Neuronal stem cell (in vitro differentiated cells): ENCODE measurements at regions not wholly inside any gene's neighbourhood (a gene's known extent, or its start where the extent isn't known, plus 50 kb on each side); places are given as distances from the start of the nearest gene placed in this dataset.

Experiments used
- DNase-seq: peaks from one replicate; pipeline ENCODE4 v3.0.0-alpha.2; 2013; ENCODE audit warnings: low spot score
- H2AFZ ChIP-seq: one replicate; pipeline ENCODE4 v1.6.1; 2013; ENCODE audit warnings: mild to moderate bottlenecking, low read length, inconsistent platforms
- H2AK5ac ChIP-seq: 2 replicates; pipeline ENCODE4 v1.6.1; 2013; ENCODE audit warnings: low read depth, mild to moderate bottlenecking, inconsistent platforms, low read length, moderate library complexity, mixed read lengths
- H2BK120ac ChIP-seq: 2 replicates; pipeline ENCODE4 v1.6.1; 2013; ENCODE audit warnings: low read depth, mild to moderate bottlenecking, inconsistent platforms, low read length, moderate library complexity, mixed read lengths
- H2BK12ac ChIP-seq: one replicate; pipeline ENCODE4 v1.6.1; 2013; ENCODE audit warnings: low read length, inconsistent platforms
- H2BK15ac ChIP-seq: 2 replicates; pipeline ENCODE4 v1.6.1; 2013; ENCODE audit warnings: mild to moderate bottlenecking, low read length, inconsistent platforms, mixed read lengths
- H2BK5ac ChIP-seq: one replicate; pipeline ENCODE4 v1.6.1; 2013; ENCODE audit warnings: inconsistent platforms, mild to moderate bottlenecking, low read length, moderate library complexity
- H3K14ac ChIP-seq: one replicate; pipeline ENCODE4 v1.6.1; 2013; ENCODE audit warnings: low read length, inconsistent platforms
- H3K18ac ChIP-seq: 2 replicates; pipeline ENCODE4 v1.6.1; 2013; ENCODE audit warnings: low read length, inconsistent platforms
- H3K23ac ChIP-seq: 2 replicates; pipeline ENCODE4 v1.6.1; 2013; ENCODE audit warnings: low read depth, mild to moderate bottlenecking, mixed read lengths, low read length, inconsistent platforms; ENCODE audit not compliant: poor library complexity
- H3K27ac ChIP-seq: replicated peaks from 3 replicates; pipeline ENCODE4 v1.5.1; 2013; ENCODE audit warnings: low read length, inconsistent platforms
- H3K27me3 ChIP-seq, 3 experiments: 2 replicates each; pipeline ENCODE4 v1.6.1; 2013; ENCODE audit warnings: low read length in 3 of 3, mild to moderate bottlenecking in 2 of 3, inconsistent platforms in 1 of 3, low read depth in 1 of 3, mixed read lengths in 1 of 3, moderate library complexity in 1 of 3; ENCODE audit not compliant: control insufficient read depth in 3 of 3, insufficient read depth in 3 of 3
- H3K36me3 ChIP-seq, 2 donors: replicated peaks in 1 of 2; 2 replicates each; pipeline ENCODE4 v1.6.1; 2013; ENCODE audit warnings: low read length in 2 of 2; ENCODE audit not compliant: control insufficient read depth in 2 of 2, insufficient read depth in 2 of 2
- H3K4ac ChIP-seq: 2 replicates; pipeline ENCODE4 v1.6.1; 2013; ENCODE audit warnings: inconsistent platforms, mild to moderate bottlenecking, low read length, moderate library complexity
- H3K4me1 ChIP-seq, 2 donors: 1 replicate in 1 of 2; 2 replicates in 1 of 2; pipeline ENCODE4 v1.6.1; 2013; ENCODE audit warnings: low read length in 2 of 2, low read depth in 1 of 2; ENCODE audit not compliant: control insufficient read depth in 2 of 2, insufficient read depth in 1 of 2
- H3K4me2 ChIP-seq: one replicate; pipeline ENCODE4 v1.6.1; 2013; ENCODE audit warnings: mild to moderate bottlenecking, low read length, inconsistent platforms; ENCODE audit not compliant: insufficient read depth, poor library complexity, severe bottlenecking
- H3K4me3 ChIP-seq, 2 donors: 2 replicates each; pipeline ENCODE4 v1.5.1; 2013; ENCODE audit warnings: low read length in 2 of 2, mild to moderate bottlenecking in 2 of 2, inconsistent platforms in 1 of 2, moderate library complexity in 1 of 2
- H3K79me1 ChIP-seq: one replicate; pipeline ENCODE4 v1.6.1; 2013; ENCODE audit warnings: low read depth, mild to moderate bottlenecking, inconsistent platforms, low read length, moderate library complexity
- H3K9ac ChIP-seq: one replicate; pipeline ENCODE4 v1.6.1; 2013; ENCODE audit warnings: mild to moderate bottlenecking, low read depth, low read length, inconsistent platforms; ENCODE audit not compliant: poor library complexity
- H3K9me3 ChIP-seq, 2 donors: replicated peaks in 1 of 2; 2 replicates each; pipeline versions ENCODE3 to v1.6.1; 2013; ENCODE audit warnings: low read length in 2 of 2, mild to moderate bottlenecking in 2 of 2, inconsistent platforms in 1 of 2, low read depth in 1 of 2, mixed read lengths in 1 of 2, moderate library complexity in 1 of 2; ENCODE audit not compliant: control insufficient read depth in 2 of 2, insufficient read depth in 1 of 2
- H4K8ac ChIP-seq: one replicate; pipeline ENCODE4 v1.6.1; 2013; ENCODE audit warnings: low read depth, mild to moderate bottlenecking, inconsistent platforms, low read length, moderate library complexity
- H4K91ac ChIP-seq: one replicate; pipeline ENCODE4 v1.6.1; 2013; ENCODE audit warnings: low read length, low read depth, mild to moderate bottlenecking, inconsistent platforms; ENCODE audit not compliant: poor library complexity
- WGBS, 2 donors: extraction: QIAGEN DNeasy Blood & Tissue Kit; methylation state at CpG; one replicate each; pipeline ENCODE4 v1.1.7; 2013; ENCODE audit warnings: missing lambda C conversion rate in 2 of 2, mixed read lengths in 1 of 2; ENCODE audit not compliant: insufficient read length in 2 of 2, insufficient replicate concordance in 1 of 2; ENCODE audit errors: extremely low coverage in 2 of 2; 5-methylcytosine and 5-hydroxymethylcytosine counted together

DNA sequence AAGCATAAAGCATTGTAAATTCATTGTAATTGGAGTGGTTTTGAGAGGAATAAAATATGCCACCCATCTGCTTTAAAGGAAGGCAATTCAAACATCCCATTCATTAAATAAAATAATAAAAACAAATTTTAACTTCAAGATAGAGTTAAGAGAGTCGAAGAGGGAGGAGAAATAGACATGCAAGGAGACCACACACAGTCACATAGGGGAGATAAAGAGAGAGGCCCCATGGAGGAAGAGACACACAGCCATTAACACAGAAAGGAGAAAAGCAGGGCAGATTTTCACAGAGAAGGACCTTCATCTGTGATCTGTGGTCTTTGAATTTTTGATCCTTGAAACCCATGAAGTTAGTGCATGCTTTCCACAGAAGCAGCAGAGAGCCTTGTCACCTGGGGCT lies 214.3 kb upstream of the TCF21 start:
- Histone ChIP-seq H3K4ac (no peak overlapping the region), H3K18ac (no peak overlapping the region), H3K27me3 (no peaks in the 10 kb centered on the region), H3K4me1 (no peaks in the 10 kb centered on the region), H3K79me1 (no peaks in the 10 kb centered on the region), H3K4me2 (no peak overlapping the region), H2BK120ac (no peak overlapping the region), H2AFZ (no peak overlapping the region), H3K36me3 (no peaks in the 10 kb centered on the region), H2AK5ac (no peak overlapping the region), H3K9me3 (no peaks in the 10 kb centered on the region), H3K27ac (no peak overlapping the region), H4K91ac (no peak overlapping the region), H3K4me3 (no peak overlapping the region), H2BK15ac (no peak overlapping the region), H3K23ac (no peak overlapping the region), H3K14ac (no peak overlapping the region), H3K9ac (no peak overlapping the region), H2BK5ac (no peak overlapping the region), H2BK12ac (no peak overlapping the region), H4K8ac (no peak overlapping the region)
- no peak for DNase-seq
- no CpG with 5 or more reads among the region's 1 CpG for WGBS, 2 donors

- no peak overlapping the region for H2AK5ac ChIP-seq
- H2BK15ac ChIP-seq: no peak overlapping the region
- no peak overlapping the region for H4K8ac ChIP-seq
- H2BK120ac ChIP-seq: no peak overlapping the region
- H2AFZ ChIP-seq: peak overlapping the region; percentile 44
- peaks cover 0 to 5% of the 10 kb centered on the region in 2 donors for H3K4me1 ChIP-seq
- no peak overlapping the region for H3K18ac ChIP-seq
- H3K14ac ChIP-seq: no peak overlapping the region
- WGBS, 2 donors: no CpG with 5 or more reads among the region's 2 CpGs
- no peaks in the 10 kb centered on the region for H3K27me3 ChIP-seq
- no peaks in the 10 kb centered on the region for H3K36me3 ChIP-seq
- H3K23ac ChIP-seq: no peak overlapping the region
- no peak overlapping the region for H3K9ac ChIP-seq
- no peak overlapping the region for H3K4ac ChIP-seq
- no peak overlapping the region for H2BK5ac ChIP-seq
- no peaks in the 10 kb centered on the region for H3K79me1 ChIP-seq
- no peak overlapping the region for H3K4me3 ChIP-seq
- H4K91ac ChIP-seq: no peak overlapping the region
- no peaks in the 10 kb centered on the region for H3K9me3 ChIP-seq
- no peak overlapping the region for H2BK12ac ChIP-seq
- no peak overlapping the region for H3K27ac ChIP-seq
- DNase-seq: no peak
- H3K4me2 ChIP-seq: no peak overlapping the region
These were observed 207.9 kb upstream of the TCF21 start for GRCh38 chr6:133680994-133681393.

DNA sequence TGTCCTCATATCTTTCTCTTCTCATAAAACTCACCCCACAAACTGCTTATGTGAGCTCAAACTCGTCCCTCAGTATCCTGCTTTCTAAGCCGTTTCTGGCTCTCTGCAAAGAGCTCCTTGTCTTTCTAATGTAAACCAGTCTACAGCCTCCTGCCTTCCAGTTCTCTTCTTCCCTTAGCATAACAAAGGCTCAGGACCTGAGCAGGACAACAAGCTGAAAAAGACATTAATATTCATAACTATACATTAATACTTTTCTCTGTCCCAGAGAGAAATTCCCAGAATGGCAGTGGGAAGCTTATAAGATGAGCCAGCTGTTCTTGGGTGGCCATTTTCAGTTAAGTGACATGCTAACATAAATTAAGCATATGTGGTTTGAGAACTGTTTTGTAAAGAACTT lies 207.0 kb upstream of the TCF21 start:
- Histone ChIP-seq H2BK120ac (no peak overlapping the region), H2BK15ac (no peak overlapping the region), H2AFZ (peak overlapping the region; percentile 44), H4K8ac (no peak overlapping the region), H3K4me3 (no peak overlapping the region), H3K14ac (no peak overlapping the region), H3K9ac (no peak overlapping the region), H3K23ac (no peak overlapping the region), H3K4me2 (no peak overlapping the region), H4K91ac (no peak overlapping the region), H3K9me3 (no peaks in the 10 kb centered on the region), H2AK5ac (no peak overlapping the region), H2BK5ac (no peak overlapping the region), H3K79me1 (no peaks in the 10 kb centered on the region), H3K4me1 (peaks cover 0 to 5% of the 10 kb centered on the region in 2 donors), H3K36me3 (no peaks in the 10 kb centered on the region), H3K18ac (no peak overlapping the region), H3K27me3 (no peaks in the 10 kb centered on the region), H2BK12ac (no peak overlapping the region), H3K27ac (no peak overlapping the region), H3K4ac (no peak overlapping the region)
- DNase-seq: no peak
- no CpG with 5 or more reads among the region's 2 CpGs for WGBS, 2 donors

GRCh38 chr6:133682506-133683307 lies 206.2 kb upstream of the TCF21 start:
- Histone ChIP-seq H3K27me3 (no peaks in the 10 kb centered on the region), H3K4me3 (no peak overlapping the region), H2AK5ac (no peak overlapping the region), H4K8ac (no peak overlapping the region), H2BK15ac (no peak overlapping the region), H3K14ac (no peak overlapping the region), H2BK5ac (no peak overlapping the region), H3K27ac (no peak overlapping the region), H3K4me2 (no peak overlapping the region), H3K18ac (no peak overlapping the region), H3K9ac (no peak overlapping the region), H3K9me3 (no peaks in the 10 kb centered on the region), H3K23ac (no peak overlapping the region), H4K91ac (no peak overlapping the region), H3K36me3 (no peaks in the 10 kb centered on the region), H3K4ac (no peak overlapping the region), H3K4me1 (peaks cover 0 to 5% of the 10 kb centered on the region in 2 donors), H3K79me1 (no peaks in the 10 kb centered on the region), H2AFZ (no peak overlapping the region), H2BK120ac (no peak overlapping the region), H2BK12ac (no peak overlapping the region)
- DNase-seq: no peak
- WGBS, 2 donors: no CpG with 5 or more reads among the region's 5 CpGs
